GM21529 (cell line): ENCODE measurements at regions not wholly inside any gene's neighbourhood (a gene's known extent, or its start where the extent isn't known, plus 50 kb on each side); places are given as distances from the start of the nearest gene placed in this dataset.
"Not testable (repeated sequence)": the region's sequence is repeated elsewhere in the genome, so short reads cannot be mapped to it uniquely, and the experiment has no call there.

ENCODE experiments used
- ATAC-seq: cut with Tn5 transposase; IDR thresholded peaks from one replicate; pipeline ENCODE4 v1.9.1; 2021; ENCODE audit not compliant: unreplicated experiment

- ATAC-seq, result no peak
These were observed 350.5 kb upstream of the PDE3A start for GRCh38 chr12:20017802-20018201.

DNA sequence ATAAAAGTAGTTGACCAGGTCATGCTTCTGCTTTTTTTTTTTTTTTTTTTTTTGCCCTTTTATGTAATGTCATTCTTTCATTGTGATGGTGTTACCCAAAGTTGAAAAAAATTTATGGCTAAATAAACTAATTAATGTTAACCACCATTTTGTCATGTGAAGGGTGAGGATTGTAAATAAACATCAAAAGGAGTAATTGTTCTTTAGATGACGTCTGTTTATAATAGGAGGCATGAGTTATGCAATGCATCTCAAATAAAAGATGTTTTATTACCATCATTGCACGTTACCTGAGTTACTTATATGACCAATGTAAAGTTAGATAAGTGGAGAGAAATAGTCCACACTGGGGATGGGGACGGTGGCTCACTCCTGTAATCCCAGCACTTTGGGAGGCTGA lies 349.9 kb upstream of the PDE3A start:
- ATAC-seq, result no peak

DNA sequence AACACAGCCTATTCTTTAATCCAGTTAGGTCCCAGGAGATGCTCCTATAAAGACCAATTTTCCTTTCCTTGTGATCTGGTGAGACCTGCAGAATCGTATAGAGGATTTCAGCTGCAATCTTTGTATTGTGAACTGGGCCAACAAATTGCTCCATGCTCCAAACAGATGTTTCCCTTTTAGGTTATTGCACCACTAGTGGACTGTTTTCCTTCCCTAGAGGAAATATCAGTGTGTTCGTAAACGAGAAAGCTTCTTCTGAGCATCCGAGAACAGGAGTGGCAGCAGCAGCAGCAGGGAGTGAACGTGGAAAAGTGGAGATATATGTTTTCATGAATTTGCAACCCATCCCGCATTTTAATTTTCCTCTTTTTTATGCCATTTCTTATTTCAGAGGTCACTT lies 344.1 kb upstream of the PDE3A start:
- ATAC-seq, result no peak

DNA sequence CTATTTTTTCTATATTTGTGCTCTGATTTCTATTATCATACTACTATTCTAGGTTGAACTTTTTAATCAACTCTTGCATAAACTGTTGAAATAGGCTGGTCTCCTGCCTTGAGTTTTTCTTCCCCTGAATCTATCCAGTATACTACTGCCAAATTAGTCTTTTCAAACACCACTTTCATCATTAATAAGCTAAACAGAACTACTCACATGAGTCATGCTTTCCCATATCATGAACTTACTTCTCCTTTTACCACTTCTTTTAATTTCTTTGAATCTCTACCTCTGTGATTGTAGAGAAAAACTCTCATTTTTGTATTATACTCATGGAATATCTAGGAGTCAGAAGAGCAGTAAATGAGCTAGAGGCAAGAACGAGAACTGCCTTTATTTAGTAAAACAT lies 340.3 kb upstream of the PDE3A start:
- no peak for ATAC-seq

DNA sequence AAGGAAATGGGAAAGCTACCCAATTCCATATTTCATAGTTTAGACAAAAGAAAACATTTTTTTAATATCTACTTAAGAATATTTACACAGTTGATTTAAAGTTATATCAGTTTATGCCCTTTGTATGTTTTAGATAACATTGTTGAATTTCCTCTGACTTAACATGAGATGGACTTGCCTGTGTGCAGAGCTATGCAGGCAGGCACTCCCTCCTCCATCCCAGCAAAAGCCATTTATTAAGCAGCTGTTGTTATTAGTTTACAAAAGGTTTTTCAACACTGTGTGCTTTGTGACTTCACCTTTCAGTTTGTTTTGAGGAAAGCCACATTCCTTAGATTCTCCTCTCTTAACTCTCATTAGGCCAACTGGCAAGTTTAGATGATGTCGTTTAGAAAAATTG lies 337.5 kb upstream of the PDE3A start:
- ATAC-seq, result no peak

- no peak for ATAC-seq
These were observed 328.8 kb upstream of the PDE3A start for GRCh38 chr12:20039562-20039961.

GRCh38 chr12:20040184-20040583 lies 328.2 kb upstream of the PDE3A start:
- no peak for ATAC-seq

GRCh38 chr12:20040831-20041230 lies 327.5 kb upstream of the PDE3A start:
- no peak for ATAC-seq

DNA sequence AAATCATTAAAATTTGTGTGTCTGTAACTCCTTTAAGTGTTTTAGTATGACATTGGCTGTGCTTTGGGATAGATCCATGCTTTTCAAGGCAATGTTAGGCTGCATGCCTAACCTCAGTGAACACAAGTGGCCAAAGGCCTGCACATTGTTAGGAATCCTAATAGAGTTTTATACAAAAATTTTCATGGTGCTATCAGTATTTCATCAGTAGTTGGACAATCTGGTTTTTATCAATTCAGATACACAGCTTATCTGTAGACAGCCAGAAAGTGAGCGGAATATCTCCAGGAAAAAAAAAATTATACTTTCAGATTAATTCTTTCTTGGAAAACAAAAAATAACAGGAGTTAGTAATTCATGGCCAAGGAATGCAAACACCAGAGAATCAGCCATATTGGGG lies 324.0 kb upstream of the PDE3A start:
- ATAC-seq, result no peak

DNA sequence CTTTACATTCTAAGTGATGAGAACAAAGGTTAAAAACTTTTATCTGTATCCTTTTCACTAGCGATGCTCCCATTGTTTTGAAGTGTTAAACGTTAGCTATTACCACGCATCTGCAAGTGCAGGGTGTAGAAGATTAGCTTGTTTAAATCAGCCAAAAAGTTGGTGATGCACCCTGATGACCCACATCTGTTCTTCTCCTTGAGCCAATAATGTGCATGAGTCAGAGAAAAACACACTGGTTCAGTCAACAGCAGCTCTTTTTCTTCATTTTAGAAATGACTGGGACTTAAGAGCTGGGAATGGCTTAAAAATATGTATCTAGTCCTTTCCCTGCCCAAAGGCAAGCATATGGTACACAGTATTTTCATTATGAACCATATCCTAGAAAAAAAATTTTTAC lies 323.5 kb upstream of the PDE3A start:
- ATAC-seq, result no peak

GRCh38 chr12:20047901-20048300 lies 320.4 kb upstream of the PDE3A start:
- ATAC-seq, result no peak

DNA sequence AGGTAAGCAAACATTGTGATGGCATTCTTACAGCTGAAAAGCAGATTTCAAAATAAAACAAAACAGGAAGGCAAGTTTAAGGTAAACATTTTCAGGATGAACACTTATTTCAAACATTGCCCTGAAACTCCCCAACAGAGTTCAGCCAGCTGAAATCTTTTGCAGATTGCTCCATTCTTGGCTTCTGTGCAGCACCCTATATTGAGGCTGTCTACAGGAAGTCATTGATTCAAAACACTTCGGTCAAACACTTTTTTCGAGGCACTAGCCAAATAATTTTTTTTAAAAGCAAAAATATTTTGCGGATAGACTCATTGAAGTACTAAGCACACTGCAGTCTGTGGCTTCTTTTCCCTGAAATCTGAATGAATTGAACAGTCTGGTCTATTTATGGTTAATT lies 318.1 kb upstream of the PDE3A start:
- ATAC-seq, result no peak

DNA sequence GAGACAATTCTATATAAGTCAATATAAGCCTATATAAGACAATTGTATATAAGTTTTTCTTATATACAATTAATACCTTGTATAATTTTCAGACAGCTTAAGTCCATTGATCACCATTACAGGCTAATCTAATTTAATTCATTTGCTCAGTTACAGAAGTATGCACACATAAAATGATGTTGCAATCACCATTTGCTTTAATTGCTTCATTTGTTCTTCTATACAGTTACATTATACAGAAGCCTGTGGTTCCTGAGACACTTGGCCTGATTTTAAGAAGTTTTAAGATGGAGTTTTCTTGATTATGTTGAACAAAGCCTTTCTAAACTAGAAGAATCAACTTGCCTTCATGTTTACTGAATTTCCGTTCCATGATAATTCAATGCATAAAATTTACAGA lies 314.6 kb upstream of the PDE3A start:
- no peak for ATAC-seq

DNA sequence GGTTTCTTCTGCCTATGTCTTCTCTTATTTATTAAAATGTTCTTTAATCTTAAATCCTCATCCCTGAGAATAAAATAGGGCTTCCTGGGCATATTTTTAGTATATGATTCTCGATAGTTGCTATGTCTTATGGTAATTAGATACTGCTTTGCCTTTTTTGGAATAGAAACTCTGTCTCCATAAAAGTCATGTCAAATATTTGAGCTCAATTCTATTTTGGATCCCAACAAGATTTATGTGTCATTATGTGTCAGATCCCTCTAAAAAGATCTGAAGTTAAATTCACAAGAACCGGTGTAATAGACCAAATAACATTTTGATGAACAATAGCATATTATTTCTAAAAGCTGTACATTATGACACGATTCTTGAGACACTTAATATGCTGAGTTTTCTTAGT lies 312.5 kb upstream of the PDE3A start:
- no peak for ATAC-seq

DNA sequence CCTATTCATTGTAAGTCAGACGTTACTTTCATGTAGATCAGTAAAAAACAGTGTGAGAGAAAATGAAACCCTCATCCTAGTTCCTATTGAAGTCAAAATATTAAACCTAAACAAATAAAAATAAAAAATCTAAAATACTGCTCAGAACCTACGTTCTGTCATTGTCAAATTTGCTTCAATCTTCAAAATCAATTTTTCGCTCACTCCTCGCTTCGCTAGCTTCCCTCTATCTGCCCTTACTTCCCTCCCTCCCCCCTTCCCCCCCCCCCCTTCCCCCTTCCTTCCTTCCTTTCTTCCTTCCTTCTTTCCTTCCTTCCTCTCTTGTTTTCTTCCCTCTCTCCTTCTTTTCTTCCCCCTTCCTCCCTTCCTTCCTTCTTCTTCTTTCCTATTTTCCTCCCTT lies 310.9 kb upstream of the PDE3A start:
- no peak for ATAC-seq

GRCh38 chr12:20063116-20063515 lies 305.2 kb upstream of the PDE3A start:
- no peak for ATAC-seq

DNA sequence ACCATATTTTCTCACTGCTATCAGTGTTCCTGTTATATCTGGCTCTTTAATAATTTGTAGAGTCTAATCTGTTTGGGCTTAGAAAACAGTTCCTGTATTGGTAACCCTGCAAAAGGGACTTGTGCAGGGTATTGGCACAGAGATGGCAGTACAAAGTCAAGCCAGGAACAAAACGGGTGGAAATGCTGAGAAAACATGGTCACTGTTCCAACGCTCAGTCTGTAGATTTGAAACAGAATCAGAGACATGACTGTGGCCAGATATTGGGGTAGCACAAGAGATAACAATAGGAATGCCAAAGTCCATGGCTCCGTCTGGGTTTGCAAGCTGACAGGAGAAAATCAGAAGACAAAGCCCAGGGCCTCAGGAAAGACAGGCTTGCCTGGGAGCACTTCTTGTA lies 290.7 kb upstream of the PDE3A start:
- no peak for ATAC-seq

DNA sequence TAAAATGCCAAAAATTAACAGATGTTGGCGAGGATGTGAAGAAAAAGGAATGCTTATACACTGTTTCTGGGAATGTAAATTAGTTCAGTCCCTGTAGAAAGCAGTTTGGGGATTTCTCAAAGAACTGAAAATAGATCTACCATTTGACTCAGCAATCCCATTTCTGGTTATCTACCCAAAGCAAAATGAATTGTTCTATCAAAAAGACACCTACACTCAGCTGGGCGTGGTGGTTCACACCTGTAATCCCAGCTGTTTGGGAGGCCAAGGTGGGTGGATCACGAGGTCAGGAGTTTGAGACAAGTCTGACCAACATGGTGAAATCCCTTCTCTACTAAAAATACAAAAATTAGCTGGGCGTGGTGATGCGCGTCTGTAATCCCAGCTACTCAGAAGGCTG lies 279.3 kb upstream of the PDE3A start:
- no peak for ATAC-seq

GRCh38 chr12:20093190-20093810 lies 275.0 kb upstream of the PDE3A start:
- ATAC-seq, result not testable (repeated sequence)

- ATAC-seq, result no peak
These were observed 271.9 kb upstream of the PDE3A start for GRCh38 chr12:20096430-20096829.

DNA sequence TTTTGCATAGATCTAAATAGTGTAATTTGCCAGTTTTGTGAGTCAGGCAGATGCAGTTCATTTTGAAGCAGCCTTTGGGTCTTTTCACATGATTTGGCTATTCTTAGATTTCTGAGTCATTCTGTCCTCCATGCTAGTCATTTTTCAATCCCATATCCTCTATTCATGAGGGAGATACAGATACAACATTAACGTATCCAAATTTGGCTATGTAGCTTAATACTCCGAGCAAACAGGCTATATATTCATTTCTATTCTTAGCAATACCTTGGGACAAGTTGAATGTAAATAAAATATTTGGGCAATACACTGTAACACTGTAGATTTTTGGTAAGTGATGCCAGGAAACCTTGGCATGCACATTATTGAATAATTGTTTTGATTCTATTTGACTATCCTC lies 270.7 kb upstream of the PDE3A start:
- ATAC-seq, result no peak

DNA sequence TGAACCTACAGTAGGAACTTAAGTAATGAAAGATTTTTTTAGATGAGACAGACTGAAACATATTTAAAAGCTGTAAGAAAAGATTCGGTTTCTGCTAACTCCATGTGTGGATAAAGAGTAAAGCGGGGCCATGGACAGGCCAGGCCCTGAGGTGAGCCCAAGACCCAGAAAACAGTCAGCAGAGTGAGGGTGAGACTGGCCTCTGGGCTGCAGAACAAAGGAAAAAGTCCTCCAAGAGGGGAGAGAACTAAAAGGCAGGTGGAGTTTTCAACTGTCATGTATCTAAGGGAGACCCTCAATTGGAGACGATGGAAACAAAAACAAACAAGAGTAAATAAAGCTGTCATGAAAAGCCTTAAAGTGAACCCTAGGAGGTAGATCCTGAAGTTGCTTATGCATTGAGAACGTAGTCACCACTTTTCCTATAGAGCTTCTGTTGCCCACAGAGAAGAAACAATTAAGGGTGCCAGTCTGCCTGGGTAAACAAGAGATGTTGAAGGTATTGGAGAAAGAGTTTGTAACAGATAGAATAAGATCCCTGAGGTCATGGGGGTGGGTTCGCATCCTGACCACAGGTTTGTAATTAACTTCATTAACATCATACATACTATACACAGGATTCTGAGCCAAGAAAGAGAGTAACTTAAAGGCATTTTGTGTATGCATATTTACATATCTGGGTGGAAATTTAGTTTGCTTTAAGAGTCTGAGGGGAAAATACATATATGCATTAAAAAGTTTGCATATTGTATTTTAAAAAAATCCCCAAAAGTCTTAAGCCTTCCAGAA lies 268.7 kb upstream of the PDE3A start:
- no peak for ATAC-seq

DNA sequence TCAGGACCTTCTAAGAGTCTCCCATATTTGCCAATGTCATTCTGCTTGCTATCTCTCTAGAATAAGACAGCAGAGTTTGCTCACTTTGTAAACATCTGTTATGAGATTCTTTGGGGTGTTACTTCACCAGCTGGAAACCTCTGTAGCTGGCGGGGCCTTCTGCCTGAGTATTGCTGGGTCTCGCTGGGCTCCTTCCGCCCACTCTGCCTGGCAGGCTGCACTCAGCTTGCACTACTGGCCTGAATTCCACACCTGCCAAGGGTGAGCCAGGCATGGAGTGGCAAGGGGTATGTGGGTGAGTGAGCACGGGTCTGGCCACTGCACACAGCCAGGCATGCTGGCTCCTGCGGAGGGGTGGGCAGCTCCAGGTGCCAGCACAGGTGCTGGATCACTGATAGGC lies 267.3 kb upstream of the PDE3A start:
- no peak for ATAC-seq
